Astrocyte of the cerebellum (primary cell): ENCODE measurements at regions not wholly inside any gene's neighbourhood (a gene's known extent, or its start where the extent isn't known, plus 50 kb on each side); places are given as distances from the start of the nearest gene placed in this dataset.

Experiments used
- DNase-seq: peaks from one replicate; pipeline ENCODE4 v3.0.0-alpha.2; 2011; ENCODE audit warnings: low read depth
- H3K4me3 ChIP-seq: 2 replicates; pipeline ENCODE4 v1.5.1; 2011; ENCODE audit warnings: mild to moderate bottlenecking, low read depth, low read length, moderate library complexity
- in situ Hi-C: cut with HindIII; loops from 2 replicates; pipeline ENCODE4 v1.10.0; 2017; ENCODE audit warnings: low sequenced_read_pairs
- TF ChIP-seq, protein P1 (sequence below): IDR thresholded peaks from 2 replicates; pipeline ENCODE4 v1.5.1; 2012; ENCODE audit warnings: low read length, low read depth, moderate library complexity, mild to moderate bottlenecking; ENCODE audit errors: missing control alignments

DNA sequence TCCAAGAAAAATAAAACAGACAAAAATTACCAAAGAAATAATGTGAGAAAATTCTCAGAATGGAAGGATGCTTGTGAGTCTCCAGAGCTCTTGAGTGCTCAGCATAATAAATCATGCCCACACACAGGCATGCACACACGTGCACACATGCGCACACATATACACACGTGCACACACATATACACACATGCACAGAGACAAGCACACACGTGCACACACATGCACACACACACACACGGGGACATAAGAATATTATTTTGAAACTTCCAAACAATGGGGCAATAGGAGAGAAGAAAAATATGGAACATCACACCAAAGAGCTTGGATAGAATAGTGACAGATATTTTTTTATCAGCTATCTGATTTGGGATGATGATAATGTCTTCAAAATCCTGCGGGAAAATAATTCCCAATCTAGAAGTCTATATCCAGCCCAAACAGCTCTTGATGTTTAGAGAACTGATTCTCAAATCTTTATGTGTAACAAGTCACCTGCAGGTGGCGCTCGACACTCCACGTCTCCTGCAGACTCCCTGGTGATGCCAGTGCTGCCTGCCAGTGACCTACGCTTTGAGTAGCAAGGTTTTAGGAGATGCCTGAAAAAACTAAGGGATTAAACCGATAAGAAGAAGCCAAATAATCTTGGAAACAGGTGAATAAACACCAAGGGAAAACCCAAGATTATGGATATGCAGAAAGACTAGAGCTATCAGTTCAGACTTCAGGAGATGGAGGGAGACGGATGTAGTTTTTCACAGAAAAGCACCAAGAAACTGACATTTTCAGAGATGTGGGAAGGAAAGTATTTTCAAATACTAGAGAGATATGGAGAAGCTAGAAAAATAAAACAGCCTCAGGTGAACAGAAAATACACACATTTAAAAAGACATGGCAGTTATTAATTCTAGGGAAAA lies 743.6 kb downstream of the ETS1 start:
- DNase-seq = peak; percentile 9
- no peak overlapping the region for H3K4me3 ChIP-seq
- in situ Hi-C loops = no loop called here
- TF ChIP-seq, protein P1, sequence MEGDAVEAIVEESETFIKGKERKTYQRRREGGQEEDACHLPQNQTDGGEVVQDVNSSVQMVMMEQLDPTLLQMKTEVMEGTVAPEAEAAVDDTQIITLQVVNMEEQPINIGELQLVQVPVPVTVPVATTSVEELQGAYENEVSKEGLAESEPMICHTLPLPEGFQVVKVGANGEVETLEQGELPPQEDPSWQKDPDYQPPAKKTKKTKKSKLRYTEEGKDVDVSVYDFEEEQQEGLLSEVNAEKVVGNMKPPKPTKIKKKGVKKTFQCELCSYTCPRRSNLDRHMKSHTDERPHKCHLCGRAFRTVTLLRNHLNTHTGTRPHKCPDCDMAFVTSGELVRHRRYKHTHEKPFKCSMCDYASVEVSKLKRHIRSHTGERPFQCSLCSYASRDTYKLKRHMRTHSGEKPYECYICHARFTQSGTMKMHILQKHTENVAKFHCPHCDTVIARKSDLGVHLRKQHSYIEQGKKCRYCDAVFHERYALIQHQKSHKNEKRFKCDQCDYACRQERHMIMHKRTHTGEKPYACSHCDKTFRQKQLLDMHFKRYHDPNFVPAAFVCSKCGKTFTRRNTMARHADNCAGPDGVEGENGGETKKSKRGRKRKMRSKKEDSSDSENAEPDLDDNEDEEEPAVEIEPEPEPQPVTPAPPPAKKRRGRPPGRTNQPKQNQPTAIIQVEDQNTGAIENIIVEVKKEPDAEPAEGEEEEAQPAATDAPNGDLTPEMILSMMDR = peak; percentile 60

DNA sequence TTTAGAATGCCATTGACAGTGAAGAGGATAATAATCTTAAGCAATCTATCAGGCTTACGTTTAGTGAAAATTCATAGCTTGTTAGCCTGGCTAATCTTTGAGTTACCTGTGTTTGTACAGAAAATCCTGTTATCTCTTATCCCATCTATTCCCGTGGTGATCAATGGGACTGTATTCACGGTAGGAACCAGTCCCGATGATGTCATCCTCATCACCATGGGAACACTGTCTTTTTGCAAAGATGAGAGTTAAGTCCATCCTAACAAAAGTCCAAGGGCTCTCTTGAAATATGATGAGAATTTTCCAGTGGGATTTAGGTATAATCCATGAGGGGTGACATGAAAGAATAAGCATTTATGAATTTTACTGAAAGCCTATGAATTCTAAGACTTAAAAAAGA lies 762.2 kb downstream of the ETS1 start:
- TF ChIP-seq, protein P1 = no peak
- no peak for DNase-seq
- in situ Hi-C loops = no loop called here
- no peak overlapping the region for H3K4me3 ChIP-seq

DNA sequence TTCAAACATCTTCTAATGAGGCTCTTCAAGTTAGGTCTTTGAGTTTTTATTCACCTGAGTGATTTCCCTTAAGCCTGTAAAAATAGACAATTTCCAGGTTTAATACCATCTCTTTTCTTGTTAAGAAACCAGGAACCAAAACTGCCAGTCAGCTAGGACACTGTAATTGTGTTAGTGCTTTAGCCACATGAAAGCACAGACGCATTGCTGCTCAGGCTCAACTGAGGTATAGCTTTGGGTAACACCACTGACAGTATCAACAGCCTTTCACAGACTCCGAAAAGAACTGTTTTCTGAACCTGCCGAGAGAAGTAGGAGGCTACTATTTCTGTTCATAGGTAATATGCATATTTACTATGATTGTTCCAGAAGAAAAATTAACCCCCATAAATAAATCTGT lies 768.7 kb downstream of the ETS1 start:
- no peak for DNase-seq
- in situ Hi-C loops = no loop called here
- no peak overlapping the region for H3K4me3 ChIP-seq
- TF ChIP-seq, protein P1 = no peak

DNA sequence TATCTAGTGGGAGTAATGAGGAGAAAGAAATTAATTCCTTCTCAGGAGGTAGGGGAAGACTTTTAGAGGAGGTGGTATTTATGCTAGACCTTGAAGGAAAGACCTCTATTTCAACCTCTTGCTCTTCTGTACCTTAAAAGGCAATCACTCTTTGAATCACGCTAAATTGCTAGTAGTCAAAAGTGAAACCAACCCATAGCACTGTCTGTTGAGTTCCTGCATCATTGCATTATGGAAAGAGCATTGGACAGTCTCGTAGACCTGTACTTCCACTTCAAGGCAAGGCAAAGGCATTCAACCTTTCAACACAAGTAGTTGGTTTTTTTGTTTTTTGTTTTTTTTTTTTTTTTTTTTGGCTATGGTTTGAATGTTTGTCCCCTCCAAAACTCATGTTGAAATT lies 770.4 kb downstream of the ETS1 start:
- no peak overlapping the region for H3K4me3 ChIP-seq
- TF ChIP-seq, protein P1 = no peak
- in situ Hi-C loops = no loop called here
- DNase-seq = no peak

DNA sequence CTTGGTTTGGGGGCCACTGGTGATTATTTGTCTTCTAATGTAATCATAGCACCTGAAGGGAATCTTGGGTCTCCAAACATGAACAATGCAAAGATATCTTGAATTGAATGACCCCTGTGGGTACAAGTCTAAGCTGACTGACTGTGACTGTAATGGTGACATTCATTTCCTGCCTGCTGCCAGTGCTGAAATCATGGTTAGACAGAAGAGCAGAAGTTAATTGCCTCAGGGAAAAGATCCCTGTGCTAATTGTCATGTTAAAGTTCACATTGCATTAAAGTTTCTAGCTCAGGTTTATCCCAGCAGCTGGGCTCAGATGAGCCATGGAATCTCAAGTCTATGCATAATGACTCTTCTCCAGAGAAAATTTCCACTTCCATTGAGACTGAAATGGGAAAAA lies 772.0 kb downstream of the ETS1 start:
- TF ChIP-seq, protein P1 = no peak
- no peak for DNase-seq
- in situ Hi-C loops = no loop called here
- no peak overlapping the region for H3K4me3 ChIP-seq

DNA sequence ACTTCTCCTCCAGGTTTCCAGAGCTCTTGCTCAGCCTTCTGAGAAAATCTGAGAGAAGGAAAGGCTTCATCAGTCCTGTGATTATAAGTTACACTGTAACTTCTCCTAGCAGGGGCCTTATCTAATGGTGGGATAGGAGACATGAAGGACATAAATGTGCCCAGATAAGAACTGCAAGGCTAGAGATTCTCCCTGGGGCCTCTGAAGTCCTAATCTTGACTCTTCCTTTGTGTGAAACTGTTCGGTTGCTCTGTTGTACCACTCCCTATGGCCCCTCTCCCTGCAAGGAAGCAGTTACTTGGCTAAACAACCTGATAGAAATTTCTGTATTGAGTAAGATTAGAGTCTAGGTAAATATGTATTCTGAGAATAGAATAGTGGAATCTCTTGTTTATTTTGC lies 780.9 kb downstream of the ETS1 start:
- TF ChIP-seq, protein P1 = no peak
- in situ Hi-C loops = no loop called here
- no peak overlapping the region for H3K4me3 ChIP-seq
- no peak for DNase-seq
